CD14-positive monocyte (primary cell): ENCODE measurements at regions not wholly inside any gene's neighbourhood (a gene's known extent, or its start where the extent isn't known, plus 50 kb on each side); places are given as distances from the start of the nearest gene placed in this dataset.

Experiments
- DNase-seq, 3 donors: peaks; one replicate each; pipeline ENCODE4 v3.0.0-alpha.2; 2011 to 2022
- H2AFZ ChIP-seq: 2 replicates; pipeline ENCODE4 v1.6.0; 2012; ENCODE audit warnings: mild to moderate bottlenecking, low read depth, low read length, inconsistent platforms; ENCODE audit not compliant: insufficient read depth, poor library complexity, severe bottlenecking
- H3K27ac ChIP-seq, 2 donors: 1 replicate in 1 of 2; 2 replicates in 1 of 2; pipeline ENCODE4 v1.5.1; 2012 to 2013; ENCODE audit warnings: low read length in 2 of 2, control low read depth in 1 of 2, inconsistent platforms in 1 of 2, low read depth in 1 of 2, mild to moderate bottlenecking in 1 of 2
- H3K27me3 ChIP-seq, 2 donors: one replicate each; pipeline versions ENCODE4 v1.6.0 to v1.6.1; 2011 to 2013; ENCODE audit warnings: low read length in 2 of 2; ENCODE audit not compliant: control insufficient read depth in 2 of 2, insufficient read depth in 2 of 2
- H3K36me3 ChIP-seq, 2 donors: replicated peaks in 1 of 2; 1 replicate in 1 of 2; 2 replicates in 1 of 2; pipeline versions ENCODE4 v1.5.1 to v1.6.1; 2012 to 2013; ENCODE audit warnings: low read length in 2 of 2, control low read depth in 1 of 2, inconsistent platforms in 1 of 2, mild to moderate bottlenecking in 1 of 2; ENCODE audit not compliant: insufficient read depth in 2 of 2, control insufficient read depth in 1 of 2
- H3K4me1 ChIP-seq, 2 donors: 1 replicate in 1 of 2; 2 replicates in 1 of 2; pipeline versions ENCODE4 v1.5.1 to v1.6.1; 2012 to 2013; ENCODE audit warnings: low read length in 2 of 2, control low read depth in 1 of 2, inconsistent platforms in 1 of 2, mild to moderate bottlenecking in 1 of 2, moderate library complexity in 1 of 2; ENCODE audit not compliant: insufficient read depth in 2 of 2, control insufficient read depth in 1 of 2
- H3K4me2 ChIP-seq: replicated peaks from 2 replicates; pipeline ENCODE3; 2012; ENCODE audit warnings: low read length, moderate library complexity, mild to moderate bottlenecking; ENCODE audit not compliant: poor library complexity, severe bottlenecking; ENCODE audit errors: extremely low read depth
- H3K4me3 ChIP-seq, 3 experiments: fragments of 200-600 bp in 1 of 3; sonication (generic) in 1 of 3; replicated peaks in 1 of 3; 1 replicate in 2 of 3; 2 replicates in 1 of 3; pipeline ENCODE4 v1.5.1; 2011 to 2013; ENCODE audit warnings: low read length in 3 of 3, mild to moderate bottlenecking in 3 of 3, control low read depth in 2 of 3, low read depth in 2 of 3, inconsistent platforms in 1 of 3, moderate library complexity in 1 of 3
- H3K79me2 ChIP-seq: 2 replicates; pipeline ENCODE4 v1.6.0; 2012; ENCODE audit warnings: mild to moderate bottlenecking, control low read depth, inconsistent platforms, low read length, moderate library complexity; ENCODE audit not compliant: insufficient read depth
- H3K9ac ChIP-seq: 2 replicates; pipeline ENCODE4 v1.6.0; 2017; ENCODE audit warnings: low read length, mild to moderate bottlenecking; ENCODE audit not compliant: insufficient read depth, poor library complexity, severe bottlenecking
- H3K9me3 ChIP-seq, 2 donors: replicated peaks in 1 of 2; 1 replicate in 1 of 2; 2 replicates in 1 of 2; pipeline versions ENCODE4 v1.5.1 to v1.6.1; 2012 to 2013; ENCODE audit warnings: low read length in 2 of 2, control low read depth in 1 of 2; ENCODE audit not compliant: control insufficient read depth in 1 of 2, insufficient read depth in 1 of 2
- H4K20me1 ChIP-seq: 2 replicates; pipeline ENCODE4 v1.6.0; 2012; ENCODE audit warnings: mild to moderate bottlenecking, low read length, control low read depth, moderate library complexity; ENCODE audit not compliant: insufficient read depth
- H3K27ac Mint-ChIP-seq, 7 donors: one replicate each; pipeline ENCODE4 v1.8.0; 2020; ENCODE audit warnings: mild to moderate bottlenecking in 7 of 7, mixed read lengths in 7 of 7, moderate library complexity in 6 of 7, inconsistent platforms in 2 of 7
- H3K27me3 Mint-ChIP-seq, 3 donors: one replicate each; pipeline ENCODE4 v1.8.0; 2021 to 2022; ENCODE audit warnings: low read depth in 3 of 3, mild to moderate bottlenecking in 3 of 3, mixed read lengths in 3 of 3, moderate library complexity in 3 of 3, inconsistent platforms in 1 of 3
- H3K36me3 Mint-ChIP-seq, 2 donors: one replicate each; pipeline ENCODE4 v1.8.0; 2020; ENCODE audit warnings: mixed read lengths in 2 of 2, inconsistent platforms in 1 of 2, mild to moderate bottlenecking in 1 of 2
- H3K4me1 Mint-ChIP-seq: one replicate; pipeline ENCODE4 v1.8.0; 2020; ENCODE audit warnings: mild to moderate bottlenecking, mixed read lengths
- H3K4me3 Mint-ChIP-seq, 2 donors: one replicate each; pipeline ENCODE4 v1.8.0; 2020; ENCODE audit warnings: mild to moderate bottlenecking in 2 of 2, mixed read lengths in 2 of 2, moderate library complexity in 1 of 2
- H3K9me3 Mint-ChIP-seq, 7 donors: one replicate each; pipeline ENCODE4 v1.8.0; 2020 to 2022; ENCODE audit warnings: mixed read lengths in 7 of 7, mild to moderate bottlenecking in 6 of 7, moderate library complexity in 6 of 7, inconsistent platforms in 2 of 7
- CTCF ChIP-seq: fragments of 200-600 bp; IDR thresholded peaks from one replicate; pipeline ENCODE4 v1.8.0; 2022; ENCODE audit warnings: antibody characterized with exemption, mild to moderate bottlenecking
- WGBS: methylation state at CpG from one replicate; pipeline ENCODE4 v1.1.5; 2013; ENCODE audit warnings: missing lambda C conversion rate; ENCODE audit not compliant: insufficient coverage; 5-methylcytosine and 5-hydroxymethylcytosine counted together
- intact Hi-C, 2 donors: fragments of 100-400 bp; cut with micrococcal nuclease; formaldehyde crosslinking; loops; one replicate each; pipeline versions ENCODE4 v1.15.0 to v1.15.1; 2023

DNA sequence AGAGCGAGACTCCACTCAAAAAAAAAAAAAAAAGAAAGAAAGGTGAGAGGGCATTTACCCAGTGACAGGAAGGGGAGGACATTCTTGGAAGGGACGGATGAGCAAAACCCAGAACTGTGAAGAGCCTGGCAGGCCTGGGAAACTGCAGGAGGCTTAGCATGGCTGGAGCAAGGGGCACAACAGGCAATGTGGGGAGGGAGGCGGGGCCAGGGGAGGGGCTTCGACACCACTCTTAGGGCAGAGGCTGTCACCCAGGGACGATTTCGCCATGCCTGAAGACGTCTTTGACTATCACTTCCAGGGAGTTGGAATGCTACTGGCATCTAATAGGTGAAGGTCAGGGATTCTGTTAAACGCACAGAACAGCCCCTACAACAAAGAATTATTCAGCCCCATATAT is 184.0 kb downstream of the HUNK start:
- peaks cover 18 to 23% of the 10 kb centered on the region in 2 donors for H3K9me3 ChIP-seq
- no peaks in the 10 kb centered on the region for H3K79me2 ChIP-seq
- Mint-ChIP-seq H3K4me1 (no peaks in the 10 kb centered on the region), H3K9me3 (peaks cover 14 to 35% (median 26%) of the 10 kb centered on the region in 7 donors), H3K36me3 (no peaks in the 10 kb centered on the region), H3K27ac (no peak overlapping the region), H3K27me3 (peaks cover 0 to 2% (median 2%) of the 10 kb centered on the region in 3 donors), H3K4me3 (no peak overlapping the region)
- intact Hi-C loops, result no loop called here
- no peaks in the 10 kb centered on the region for H3K27me3 ChIP-seq
- H3K36me3 ChIP-seq, result no peaks in the 10 kb centered on the region
- H3K27ac ChIP-seq, result no peak overlapping the region
- H3K4me3 ChIP-seq, result no peak overlapping the region
- H4K20me1 ChIP-seq, result no peaks in the 10 kb centered on the region
- no peaks in the 10 kb centered on the region for H3K4me1 ChIP-seq
- no peak overlapping the region for H2AFZ ChIP-seq
- WGBS, result 92% methylated on average over 3 of the region's 8 CpGs
- TF ChIP-seq CTCF, result no peak
- no peak overlapping the region for H3K4me2 ChIP-seq
- no peak for DNase-seq
- no peak overlapping the region for H3K9ac ChIP-seq

DNA sequence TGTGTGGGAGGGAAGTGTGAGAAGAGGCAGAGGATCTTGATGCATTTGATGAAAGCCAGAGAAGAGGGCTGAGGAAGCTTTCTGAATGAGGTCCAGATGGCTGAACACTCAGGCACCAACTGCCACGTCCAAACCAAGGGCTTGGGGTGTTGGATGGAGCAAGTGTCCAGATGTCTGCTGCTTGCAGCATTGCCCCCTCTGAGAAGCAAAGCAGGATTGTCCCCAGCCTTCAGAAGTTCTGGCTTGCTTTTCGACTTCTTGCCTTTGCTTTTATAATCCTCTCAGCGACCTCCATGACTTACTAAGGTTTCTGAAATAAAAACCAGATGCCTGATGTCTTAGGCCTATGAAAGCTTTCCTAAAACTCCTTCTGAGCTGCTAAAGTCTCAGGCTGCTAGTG is 182.5 kb downstream of the HUNK start:
- intact Hi-C loops, result no loop called here

More for the DNA sequence above, 182.5 kb downstream of the HUNK start:
- Mint-ChIP-seq H3K4me1 (no peaks in the 10 kb centered on the region), H3K27ac (no peak overlapping the region), H3K27me3 (peaks cover 0 to 2% (median 0%) of the 10 kb centered on the region in 3 donors), H3K9me3 (peaks cover 17 to 45% (median 28%) of the 10 kb centered on the region in 7 donors), H3K36me3 (no peaks in the 10 kb centered on the region), H3K4me3 (no peak overlapping the region)
- peaks cover 22 to 27% of the 10 kb centered on the region in 2 donors for H3K9me3 ChIP-seq
- no peak overlapping the region for H3K4me2 ChIP-seq
- no peak overlapping the region for H3K4me3 ChIP-seq
- no peaks in the 10 kb centered on the region for H3K4me1 ChIP-seq
- no peaks in the 10 kb centered on the region for H3K79me2 ChIP-seq
- H3K27me3 ChIP-seq, result no peaks in the 10 kb centered on the region
- H3K36me3 ChIP-seq, result no peaks in the 10 kb centered on the region
- H2AFZ ChIP-seq, result no peak overlapping the region
- no peak for DNase-seq
- H4K20me1 ChIP-seq, result no peaks in the 10 kb centered on the region
- no peak overlapping the region for H3K9ac ChIP-seq
- TF ChIP-seq CTCF, result no peak
- 95% methylated on average over 2 of the region's 3 CpGs for WGBS
- H3K27ac ChIP-seq, result no peak overlapping the region
